ENCODE measurements at regions not wholly inside any gene's neighbourhood (a gene's known extent, or its start where the extent isn't known, plus 50 kb on each side); places are given as distances from the start of the nearest gene placed in this dataset.

DNA sequence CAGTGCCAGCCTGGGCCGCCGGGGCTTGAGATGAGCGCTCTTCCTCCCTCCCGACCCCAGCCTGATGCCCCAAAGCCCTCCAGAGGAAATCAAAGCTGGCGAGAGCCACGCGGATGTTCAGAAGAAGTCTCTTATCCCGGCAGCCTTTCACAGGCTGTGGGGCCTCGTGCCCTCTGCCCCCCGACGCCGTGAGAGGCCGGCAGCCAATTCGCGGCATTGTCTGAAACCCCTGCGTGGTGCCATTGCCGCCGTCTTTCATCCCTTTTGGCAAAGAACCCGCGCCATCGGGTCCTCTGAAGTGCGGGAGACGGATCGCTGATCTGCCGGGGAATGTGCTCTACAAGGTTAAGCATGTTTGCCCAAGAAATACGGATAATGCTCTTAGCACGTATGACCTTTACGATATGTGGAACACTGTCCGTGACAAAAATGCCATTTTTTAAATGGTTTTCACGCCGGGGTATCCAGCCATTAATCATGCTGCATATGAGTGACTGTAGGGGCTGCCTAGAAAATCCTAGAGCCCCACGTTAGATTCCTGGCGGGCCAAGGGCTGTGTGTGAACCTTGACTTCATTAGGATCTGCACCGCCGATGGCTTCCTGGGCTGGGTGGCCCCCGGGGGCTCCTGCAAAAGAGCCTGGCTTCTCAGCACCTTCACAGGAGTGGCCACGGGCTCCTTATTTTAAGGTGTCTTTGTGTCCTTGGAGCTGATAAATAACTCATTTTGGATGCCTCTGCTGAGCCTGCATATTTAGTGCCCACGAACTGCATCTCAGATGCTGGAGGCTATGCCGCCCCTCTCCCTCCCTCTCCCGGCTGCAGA is 165.1 kb upstream of the TNRC6C start:
- H3K9me3 ChIP-seq (replicated peaks; ENCODE audit: control insufficient read depth, insufficient read depth, low read depth, low read length), result no peaks in the 10 kb centered on the region; the same call in 1 of the 2 replicates
- peaks cover 8% of the 10 kb centered on the region; the same call in 1 of the 2 replicates for H4K20me1 ChIP-seq (replicated peaks; ENCODE audit: control insufficient read depth, insufficient read depth, low read length)
- no peak overlapping the region for H3K4me3 ChIP-seq
- H3K36me3 ChIP-seq (ENCODE audit: control insufficient read depth, insufficient read depth, low read length), result no peaks in the 10 kb centered on the region
- WGBS (ENCODE audit: insufficient coverage, low coverage, missing lambda C conversion rate), result 3% methylated on average over 40 of the region's 40 CpGs
- ATAC-seq (no peak), FAIRE-seq (no peak), DNase-seq (ENCODE audit: extremely low read depth in 1 of 4, low spot score in 3 of 4) (no peak)
- intact Hi-C loops (cut with micrococcal nuclease) (no loop called here), in situ Hi-C loops (cut with MboI) (no loop called here)
- peaks cover 58 to 82% of the 10 kb centered on the region in 2 experiments for H3K27me3 ChIP-seq (ENCODE audit: control insufficient read depth in 2 of 2, insufficient read depth in 2 of 2, low read length in 2 of 2)
- ChIA-PET POLR2A (interaction anchor here (0.6 kb wide), 1 partner anchor 206 kb away, joined by 3 read pairs; no protein-coding TSS in a partner anchor), CTCF (ENCODE audit: low intra/inter-chr PET ratio) (interaction anchor here (0.6 kb wide), 1 partner anchor 71 kb away, joined by 3 read pairs; no protein-coding TSS in a partner anchor)
- no peaks in the 10 kb centered on the region for H3K79me2 ChIP-seq (ENCODE audit: control insufficient read depth, insufficient read depth, low read length)
- no peak overlapping the region for H3K4me2 ChIP-seq (ENCODE audit: insufficient read depth, low read length)
- no peaks in the 10 kb centered on the region for H3K9me1 ChIP-seq (ENCODE audit: control insufficient read depth, insufficient read depth, low read length)
- no peak overlapping the region for H3K27ac ChIP-seq (ENCODE audit: extremely low read depth, low read depth, low read length)
- no TSS peak for BruUV-seq (replicated peaks)
- H3K9ac ChIP-seq (ENCODE audit: insufficient read depth in 1 of 2, low read depth in 2 of 2, low read length in 2 of 2), result no peak overlapping the region
- TF ChIP-seq, protein P1, sequence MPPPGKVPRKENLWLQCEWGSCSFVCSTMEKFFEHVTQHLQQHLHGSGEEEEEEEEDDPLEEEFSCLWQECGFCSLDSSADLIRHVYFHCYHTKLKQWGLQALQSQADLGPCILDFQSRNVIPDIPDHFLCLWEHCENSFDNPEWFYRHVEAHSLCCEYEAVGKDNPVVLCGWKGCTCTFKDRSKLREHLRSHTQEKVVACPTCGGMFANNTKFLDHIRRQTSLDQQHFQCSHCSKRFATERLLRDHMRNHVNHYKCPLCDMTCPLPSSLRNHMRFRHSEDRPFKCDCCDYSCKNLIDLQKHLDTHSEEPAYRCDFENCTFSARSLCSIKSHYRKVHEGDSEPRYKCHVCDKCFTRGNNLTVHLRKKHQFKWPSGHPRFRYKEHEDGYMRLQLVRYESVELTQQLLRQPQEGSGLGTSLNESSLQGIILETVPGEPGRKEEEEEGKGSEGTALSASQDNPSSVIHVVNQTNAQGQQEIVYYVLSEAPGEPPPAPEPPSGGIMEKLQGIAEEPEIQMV (tag; conservative IDR thresholded peaks at IDR 0.05; ENCODE audit: low read depth), result no peak
- TF ChIP-seq NFXL1 (CRISPR knock-in tag; IDR thresholded peaks at IDR 0.05), result no peak
- no peak for TF ChIP-seq GTF2E2 (tag; IDR thresholded peaks at IDR 0.05)
- no peak for TF ChIP-seq RBM25 (IDR thresholded peaks at IDR 0.05; ENCODE audit: low read depth, low read length, severe bottlenecking)
- no peak for TF ChIP-seq NR2C1 (IDR thresholded peaks at IDR 0.05)
- TF ChIP-seq NR2C1 (tag; IDR thresholded peaks at IDR 0.05), result no peak
- TF ChIP-seq ZNF263 (CRISPR knock-in tag; IDR thresholded peaks at IDR 0.05; ENCODE audit: borderline replicate concordance), result no peak
- H2AFZ ChIP-seq (ENCODE audit: low read depth, low read length), result no peak overlapping the region
- H3K4me1 ChIP-seq (replicated peaks in 1 of 2; ENCODE audit: control insufficient read depth in 2 of 2, insufficient read depth in 2 of 2, low read length in 2 of 2), result no peaks in the 10 kb centered on the region
